ENCODE measurements at regions not wholly inside any gene's neighbourhood (a gene's known extent, or its start where the extent isn't known, plus 50 kb on each side); places are given as distances from the start of the nearest gene placed in this dataset.

DNA sequence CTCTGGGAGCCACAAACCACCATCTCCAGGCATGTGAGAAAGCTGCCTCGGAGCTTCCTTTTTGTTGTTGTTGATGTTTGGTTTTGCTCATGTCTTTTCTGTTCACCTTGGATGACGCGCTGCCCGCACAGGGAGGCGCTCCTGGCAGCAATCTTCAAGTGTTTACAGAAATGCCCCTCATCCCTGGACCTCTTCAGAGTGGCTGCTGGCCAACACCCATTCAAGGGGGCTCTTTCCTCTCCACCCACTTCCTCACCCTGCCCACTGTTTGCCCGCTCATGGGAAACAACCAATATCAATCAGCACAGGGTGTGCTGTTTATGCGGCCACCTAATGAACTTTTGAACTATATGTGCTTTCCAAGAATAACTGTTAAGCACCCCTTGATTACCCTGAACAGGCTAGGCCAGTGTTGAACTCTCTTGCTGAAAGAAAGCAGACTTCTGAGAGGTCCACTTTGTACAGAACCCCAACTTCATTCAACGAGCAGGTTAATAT is 355.1 kb upstream of the CLNK start:
- H3K27ac ChIP-seq, result no peak overlapping the region
- H3K4me3 ChIP-seq, result no peak overlapping the region
- no peaks in the 10 kb centered on the region for H3K27me3 ChIP-seq
- H3K36me3 ChIP-seq (replicated peaks in 1 of 2), result no peaks in the 10 kb centered on the region
- no peaks in the 10 kb centered on the region for H3K9me3 ChIP-seq (replicated peaks in 1 of 3)
- no peaks in the 10 kb centered on the region for H3K4me1 ChIP-seq (replicated peaks in 1 of 2)
- intact Hi-C loops (cut with DNase I), result no loop called here
- TF ChIP-seq, protein P1, sequence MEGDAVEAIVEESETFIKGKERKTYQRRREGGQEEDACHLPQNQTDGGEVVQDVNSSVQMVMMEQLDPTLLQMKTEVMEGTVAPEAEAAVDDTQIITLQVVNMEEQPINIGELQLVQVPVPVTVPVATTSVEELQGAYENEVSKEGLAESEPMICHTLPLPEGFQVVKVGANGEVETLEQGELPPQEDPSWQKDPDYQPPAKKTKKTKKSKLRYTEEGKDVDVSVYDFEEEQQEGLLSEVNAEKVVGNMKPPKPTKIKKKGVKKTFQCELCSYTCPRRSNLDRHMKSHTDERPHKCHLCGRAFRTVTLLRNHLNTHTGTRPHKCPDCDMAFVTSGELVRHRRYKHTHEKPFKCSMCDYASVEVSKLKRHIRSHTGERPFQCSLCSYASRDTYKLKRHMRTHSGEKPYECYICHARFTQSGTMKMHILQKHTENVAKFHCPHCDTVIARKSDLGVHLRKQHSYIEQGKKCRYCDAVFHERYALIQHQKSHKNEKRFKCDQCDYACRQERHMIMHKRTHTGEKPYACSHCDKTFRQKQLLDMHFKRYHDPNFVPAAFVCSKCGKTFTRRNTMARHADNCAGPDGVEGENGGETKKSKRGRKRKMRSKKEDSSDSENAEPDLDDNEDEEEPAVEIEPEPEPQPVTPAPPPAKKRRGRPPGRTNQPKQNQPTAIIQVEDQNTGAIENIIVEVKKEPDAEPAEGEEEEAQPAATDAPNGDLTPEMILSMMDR (IDR thresholded peaks at IDR 0.05), result no peak
- TF ChIP-seq POLR2A (IDR thresholded peaks at IDR 0.05), result no peak
- no peak for DNase-seq
- WGBS, 4 donors, result 69 to 80% (median 76%) methylated on average over 8 of the region's 8 CpGs

DNA sequence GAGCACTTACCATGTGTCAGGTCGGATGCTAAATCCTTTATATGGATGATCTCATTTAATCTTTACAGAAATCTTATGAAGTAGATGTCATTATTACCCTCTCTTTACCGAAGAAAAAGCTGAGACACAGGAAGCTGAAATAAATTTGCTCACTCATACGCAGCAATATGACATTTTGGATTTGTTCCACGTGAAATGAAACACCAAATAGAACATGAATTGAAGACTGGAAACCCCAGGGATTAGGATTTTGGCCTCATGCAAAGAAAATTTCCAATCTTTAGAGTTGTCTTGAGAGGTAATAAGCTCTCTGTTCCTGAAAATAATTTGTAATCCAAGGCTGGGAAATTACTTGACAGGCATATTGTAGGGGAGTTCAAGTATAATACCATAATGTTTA is 354.4 kb upstream of the CLNK start:
- TF ChIP-seq, protein P1 (IDR thresholded peaks at IDR 0.05), result no peak
- no peak for TF ChIP-seq POLR2A (IDR thresholded peaks at IDR 0.05)
- Histone ChIP-seq H3K4me3 (no peak overlapping the region), H3K27ac (no peak overlapping the region), H3K36me3 (replicated peaks in 1 of 2) (no peaks in the 10 kb centered on the region), H3K4me1 (replicated peaks in 1 of 2) (no peaks in the 10 kb centered on the region), H3K9me3 (replicated peaks in 1 of 3) (no peaks in the 10 kb centered on the region), H3K27me3 (no peaks in the 10 kb centered on the region)
- DNase-seq, result no peak
- 64 to 67% (median 66%) methylated on average over 4 of the region's 4 CpGs for WGBS, 4 donors
- intact Hi-C loops (cut with DNase I), result no loop called here

DNA sequence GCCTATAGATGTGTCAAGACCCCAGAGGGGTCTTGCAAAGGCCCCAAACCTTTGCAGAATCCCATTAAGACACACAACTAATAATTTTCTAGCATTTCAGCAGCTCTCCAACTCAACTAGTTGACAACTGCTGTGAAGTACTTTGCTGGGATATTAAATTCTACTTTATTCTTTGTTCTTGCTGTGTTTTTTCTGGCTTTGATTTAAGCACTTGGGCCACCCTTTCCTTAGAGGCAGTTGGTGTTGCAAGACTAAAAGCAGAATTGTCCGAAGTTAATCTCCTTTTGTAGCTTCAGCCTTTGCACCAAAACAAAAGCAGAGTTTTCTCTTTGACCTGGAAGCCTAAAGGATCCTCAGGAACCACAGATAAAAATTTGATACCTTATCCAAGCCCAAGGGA is 353.1 kb upstream of the CLNK start:
- Histone ChIP-seq H3K27me3 (no peaks in the 10 kb centered on the region), H3K36me3 (replicated peaks in 1 of 2) (no peaks in the 10 kb centered on the region), H3K4me3 (no peak overlapping the region), H3K9me3 (replicated peaks in 1 of 3) (no peaks in the 10 kb centered on the region), H3K27ac (no peak overlapping the region), H3K4me1 (replicated peaks in 1 of 2) (no peaks in the 10 kb centered on the region)
- intact Hi-C loops (cut with DNase I), result no loop called here
- DNase-seq, result no peak
- TF ChIP-seq POLR2A (IDR thresholded peaks at IDR 0.05), result no peak
- TF ChIP-seq, protein P1 (IDR thresholded peaks at IDR 0.05), result no peak
- 43 to 82% (median 71%) methylated on average over 1 of the region's 1 CpG for WGBS, 4 donors

DNA sequence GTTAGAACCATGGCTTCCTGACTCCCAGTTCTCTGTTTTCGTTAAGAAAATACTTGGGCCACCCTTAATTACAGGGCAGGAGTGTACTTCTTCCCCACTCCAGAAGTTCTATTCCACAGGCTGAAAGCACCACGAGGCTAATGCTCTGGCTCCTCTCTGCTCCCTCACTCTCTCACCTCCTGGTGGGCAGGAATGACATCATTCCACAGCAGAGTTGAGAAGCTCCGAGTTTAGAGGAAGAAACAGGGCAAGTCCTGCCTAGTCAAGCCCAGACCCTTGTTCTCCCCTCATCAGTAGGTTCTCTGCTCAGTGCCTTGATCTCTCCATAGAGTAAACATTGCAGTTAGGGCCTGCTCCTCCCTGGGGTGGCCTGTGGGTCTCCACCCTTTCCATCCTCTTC is 343.8 kb upstream of the CLNK start:
- Histone ChIP-seq H3K27ac (no peak overlapping the region), H3K4me3 (no peak overlapping the region), H3K27me3 (no peaks in the 10 kb centered on the region), H3K9me3 (replicated peaks in 1 of 3) (no peaks in the 10 kb centered on the region), H3K4me1 (replicated peaks in 1 of 2) (no peaks in the 10 kb centered on the region), H3K36me3 (replicated peaks in 1 of 2) (no peaks in the 10 kb centered on the region)
- TF ChIP-seq POLR2A (IDR thresholded peaks at IDR 0.05), result no peak
- TF ChIP-seq, protein P1 (IDR thresholded peaks at IDR 0.05), result no peak
- no peak for DNase-seq
- intact Hi-C loops (cut with DNase I), result no loop called here
- 71 to 84% (median 73%) methylated on average over 3 of the region's 3 CpGs for WGBS, 4 donors

All from adrenal gland (tissue), 9 donors.